BLaER1 treated with 17β-estradiol and CSF1 and Interleukin-3, amounts not matched to agents 10 nM and 100 nM (cell line): ENCODE measurements at regions not wholly inside any gene's neighbourhood (a gene's known extent, or its start where the extent isn't known, plus 50 kb on each side); places are given as distances from the start of the nearest gene placed in this dataset.
"Not testable (repeated sequence)": the region's sequence is repeated elsewhere in the genome, so short reads cannot be mapped to it uniquely, and the experiment has no call there.

Source experiments
- H3K27ac ChIP-seq, 11 experiments: shearing (Covaris generic); formaldehyde crosslinking; 2 replicates each; pipeline ENCODE4 v1.8.1; 2022
- H3K27me3 ChIP-seq, 11 experiments: shearing (Covaris generic); formaldehyde crosslinking; 2 replicates each; pipeline ENCODE4 v1.8.1; 2022
- H3K36me3 ChIP-seq, 11 experiments: shearing (Covaris generic); formaldehyde crosslinking; 2 replicates each; pipeline ENCODE4 v1.8.1; 2022
- H3K4me1 ChIP-seq, 10 experiments: shearing (Covaris generic); formaldehyde crosslinking; 2 replicates each; pipeline ENCODE4 v1.8.1; 2022
- H3K4me2 ChIP-seq, 11 experiments: shearing (Covaris generic); formaldehyde crosslinking; 2 replicates each; pipeline ENCODE4 v1.8.1; 2022
- H3K4me3 ChIP-seq, 10 experiments: shearing (Covaris generic); formaldehyde crosslinking; 2 replicates each; pipeline ENCODE4 v1.8.1; 2022
- H3K9ac ChIP-seq, 11 experiments: shearing (Covaris generic); formaldehyde crosslinking; 2 replicates each; pipeline ENCODE4 v1.8.1; 2022
- H3K9me3 ChIP-seq, 11 experiments: shearing (Covaris generic); formaldehyde crosslinking; replicated peaks in 1 of 11; 2 replicates each; pipeline ENCODE4 v1.8.1; 2022
- H4K20me1 ChIP-seq, 11 experiments: shearing (Covaris generic); formaldehyde crosslinking; 2 replicates each; pipeline ENCODE4 v1.8.1; 2022
- Cebpa-rat ChIP-seq, 11 experiments: shearing (Covaris generic); IDR thresholded peaks; 2 replicates each; pipeline ENCODE4 v1.8.1; 2022

DNA sequence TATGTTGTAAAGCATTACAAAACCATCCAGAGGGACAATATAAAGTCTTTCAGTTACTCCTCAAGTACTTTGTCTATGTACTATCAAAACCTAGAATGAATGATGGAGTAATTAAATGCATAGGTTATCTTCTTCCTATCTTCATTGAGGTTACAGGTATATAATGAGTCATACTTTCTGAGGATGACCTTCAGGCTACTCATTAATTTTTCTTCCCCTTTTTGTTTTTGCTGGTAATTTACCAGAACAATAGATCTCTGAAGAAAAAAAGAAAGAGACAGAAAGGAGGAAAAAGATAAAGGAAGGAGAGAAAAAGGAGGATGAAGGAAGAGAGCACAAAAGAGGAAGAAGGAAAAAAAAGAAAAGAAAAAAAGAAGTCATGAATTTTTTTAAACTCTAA lies 398.4 kb downstream of the TBC1D32 start:
- no peaks in the 10 kb centered on the region for H3K9me3 ChIP-seq
- no peak overlapping the region for H3K4me2 ChIP-seq
- H3K36me3 ChIP-seq = no peaks in the 10 kb centered on the region
- H3K27ac ChIP-seq = no peak overlapping the region
- peaks cover 0 to 13% (median 0%) of the 10 kb centered on the region in 10 experiments; a peak in 8 of 20 replicates for H3K4me1 ChIP-seq
- no peak overlapping the region for H3K9ac ChIP-seq
- H4K20me1 ChIP-seq = no peaks in the 10 kb centered on the region
- H3K27me3 ChIP-seq = no peaks in the 10 kb centered on the region
- H3K4me3 ChIP-seq = no peak overlapping the region
- TF ChIP-seq Cebpa-rat (IDR thresholded peaks at IDR 0.05) = no peak

DNA sequence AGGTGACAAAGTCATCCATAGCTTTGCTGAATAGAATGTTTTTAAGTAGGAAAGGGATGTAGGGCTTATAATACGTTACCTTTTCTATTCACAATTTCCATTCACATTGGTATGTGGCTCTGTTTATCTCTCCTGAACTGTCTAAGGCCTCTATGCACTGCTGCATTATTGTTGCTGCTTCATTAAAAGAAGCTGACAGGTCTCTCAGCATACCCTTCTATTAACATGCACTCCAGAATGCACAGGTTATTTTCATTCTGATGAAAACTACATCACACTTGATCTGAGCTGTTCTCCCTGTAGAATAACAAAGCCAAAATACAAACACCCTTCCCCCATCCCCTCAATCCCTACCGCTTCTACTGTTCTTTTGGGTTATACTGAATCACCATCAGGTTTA lies 399.3 kb downstream of the TBC1D32 start:
- no peak overlapping the region for H3K27ac ChIP-seq
- H3K36me3 ChIP-seq = no peaks in the 10 kb centered on the region
- no peak for TF ChIP-seq Cebpa-rat (IDR thresholded peaks at IDR 0.05)
- no peaks in the 10 kb centered on the region for H3K27me3 ChIP-seq
- H3K4me2 ChIP-seq = no peak overlapping the region
- no peaks in the 10 kb centered on the region for H3K9me3 ChIP-seq
- H4K20me1 ChIP-seq = no peaks in the 10 kb centered on the region
- H3K4me3 ChIP-seq = no peak overlapping the region
- H3K4me1 ChIP-seq = peaks cover 0 to 13% (median 0%) of the 10 kb centered on the region in 10 experiments; a peak in 8 of 20 replicates
- no peak overlapping the region for H3K9ac ChIP-seq

DNA sequence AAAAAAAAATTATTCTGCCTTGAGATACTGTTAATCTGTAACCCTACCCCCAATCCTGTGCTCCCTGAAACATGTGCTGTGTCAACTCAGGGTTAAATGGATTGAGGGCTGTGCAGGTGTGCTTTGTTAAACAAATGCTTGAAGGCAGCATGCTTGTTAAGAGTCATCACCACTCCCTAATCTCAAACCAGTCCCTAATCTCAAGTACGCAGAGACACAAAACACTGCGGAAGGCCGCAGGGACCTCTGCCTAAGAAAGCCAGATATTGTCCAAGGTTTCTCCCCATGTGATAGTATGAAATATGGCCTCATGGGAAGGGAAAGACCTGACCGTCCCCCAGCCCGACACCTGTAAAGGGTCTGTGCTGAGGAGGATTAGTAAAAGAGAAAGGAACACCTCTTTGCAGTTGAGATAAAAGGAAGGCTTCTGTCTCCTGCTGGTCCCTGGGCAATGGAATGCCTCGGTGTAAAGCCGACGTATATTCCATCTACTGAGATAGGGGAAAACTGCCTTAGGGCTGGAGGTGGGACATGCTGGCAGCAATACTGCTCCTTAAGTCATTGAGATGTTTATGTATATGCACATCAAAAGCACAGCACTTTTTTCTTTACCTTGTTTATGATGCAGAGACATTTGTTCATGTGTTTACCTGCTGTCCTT lies 402.6 kb downstream of the TBC1D32 start:
- H3K36me3 ChIP-seq, H3K4me2 ChIP-seq, H3K4me1 ChIP-seq, H3K27me3 ChIP-seq, H3K9ac ChIP-seq, H3K9me3 ChIP-seq, H3K27ac ChIP-seq, H3K4me3 ChIP-seq, H4K20me1 ChIP-seq: not testable (repeated sequence)

DNA sequence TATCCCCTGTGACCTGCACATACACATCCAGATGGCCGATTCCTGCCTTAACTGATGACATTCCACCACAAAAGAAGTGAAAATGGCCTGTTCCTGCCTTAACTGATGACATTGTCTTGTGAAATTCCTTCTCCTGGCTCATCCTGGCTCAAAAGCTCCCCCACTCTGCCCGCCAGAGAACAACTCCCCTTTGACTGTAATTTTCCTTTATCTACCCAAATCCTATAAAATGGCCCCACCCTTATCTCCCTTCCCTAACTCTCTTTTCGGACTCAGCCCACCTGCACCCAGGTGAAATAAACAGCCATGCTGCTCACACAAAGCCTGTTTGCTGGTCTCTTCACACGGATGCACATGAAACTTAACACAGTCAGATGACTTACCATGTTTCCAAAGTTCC lies 403.8 kb downstream of the TBC1D32 start:
- not testable (repeated sequence) for H3K4me3 ChIP-seq

DNA sequence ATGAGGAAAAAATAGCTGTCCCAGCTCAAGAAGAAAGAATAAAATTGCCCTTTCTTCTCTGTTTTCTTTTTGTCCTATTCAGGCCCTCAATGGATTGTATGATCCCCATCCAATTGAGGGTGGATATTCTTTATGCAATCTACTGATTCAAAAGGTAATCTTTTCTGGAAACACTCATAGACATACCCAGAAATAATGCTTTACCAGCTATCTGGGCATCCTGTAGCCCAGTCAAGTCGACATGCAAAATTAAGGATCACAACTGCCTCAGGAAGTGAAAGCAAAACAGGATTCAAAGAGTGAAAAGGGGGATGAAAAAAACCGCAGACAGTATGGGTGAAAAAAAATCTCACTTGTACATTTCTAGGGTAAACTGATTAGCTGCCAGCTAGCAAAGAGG lies 410.1 kb downstream of the TBC1D32 start:
- Histone ChIP-seq H3K4me1 (no peaks in the 10 kb centered on the region), H3K27me3 (no peaks in the 10 kb centered on the region), H3K27ac (no peak overlapping the region), H3K9me3 (peaks cover 0 to 9% (median 5%) of the 10 kb centered on the region in 11 experiments; a peak in 6 of 22 replicates), H3K36me3 (no peaks in the 10 kb centered on the region), H4K20me1 (no peaks in the 10 kb centered on the region), H3K9ac (no peak overlapping the region), H3K4me3 (no peak overlapping the region), H3K4me2 (no peak overlapping the region)
- TF ChIP-seq Cebpa-rat (IDR thresholded peaks at IDR 0.05) = no peak

More for the DNA sequence above, 403.8 kb downstream of the TBC1D32 start:
- not testable (repeated sequence) for H3K9me3 ChIP-seq, H3K27ac ChIP-seq, H3K27me3 ChIP-seq, H3K9ac ChIP-seq, H4K20me1 ChIP-seq, H3K36me3 ChIP-seq, H3K4me1 ChIP-seq, H3K4me2 ChIP-seq

DNA sequence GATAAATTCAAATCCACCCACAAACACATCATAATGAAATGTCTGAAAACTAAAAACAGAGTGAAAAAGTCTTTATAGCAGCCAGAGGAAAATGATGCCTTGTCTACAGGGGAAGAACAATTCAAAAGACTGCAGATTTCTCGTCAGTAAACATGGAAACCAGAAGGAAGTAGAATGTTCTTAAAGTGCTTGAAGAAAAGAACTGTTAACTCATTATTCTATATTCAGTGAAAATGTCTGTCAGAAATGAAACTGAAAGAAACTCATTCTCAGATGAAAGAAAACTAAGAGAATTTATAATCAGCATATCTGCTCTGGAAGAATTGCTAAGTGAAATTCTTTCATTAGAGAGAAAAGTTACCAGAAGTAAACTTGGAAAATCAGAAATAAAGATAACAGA lies 416.1 kb downstream of the TBC1D32 start:
- no peaks in the 10 kb centered on the region for H3K9me3 ChIP-seq
- no peaks in the 10 kb centered on the region for H4K20me1 ChIP-seq
- no peak overlapping the region for H3K4me2 ChIP-seq
- H3K27me3 ChIP-seq = no peaks in the 10 kb centered on the region
- TF ChIP-seq Cebpa-rat (IDR thresholded peaks at IDR 0.05) = no peak
- H3K27ac ChIP-seq = no peak overlapping the region
- H3K4me1 ChIP-seq = no peaks in the 10 kb centered on the region
- no peak overlapping the region for H3K9ac ChIP-seq
- H3K36me3 ChIP-seq = no peaks in the 10 kb centered on the region
- no peak overlapping the region for H3K4me3 ChIP-seq

DNA sequence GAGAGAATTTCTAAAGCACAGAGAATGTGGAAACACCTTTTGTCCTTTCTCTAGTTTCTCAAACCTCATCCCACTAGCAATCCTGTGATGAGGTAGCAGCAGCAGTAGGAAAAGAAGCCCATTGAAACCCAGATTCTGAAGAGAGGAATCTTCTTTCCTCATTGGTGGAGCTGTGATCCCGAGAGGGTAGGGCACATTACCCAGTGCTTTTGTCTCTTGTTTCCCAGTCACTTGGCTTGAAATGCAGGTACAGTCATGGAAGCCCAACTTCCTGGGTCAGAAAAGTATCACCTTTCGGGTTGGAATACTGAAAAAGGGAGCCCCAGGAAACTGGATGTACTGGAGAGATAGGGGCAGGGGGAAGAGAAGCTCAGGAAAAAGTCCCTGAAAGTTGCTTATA lies 417.4 kb downstream of the TBC1D32 start:
- Histone ChIP-seq H3K27me3 (no peaks in the 10 kb centered on the region), H3K4me3 (no peak overlapping the region), H4K20me1 (no peaks in the 10 kb centered on the region), H3K36me3 (no peaks in the 10 kb centered on the region), H3K9me3 (no peaks in the 10 kb centered on the region), H3K9ac (no peak overlapping the region), H3K4me2 (no peak overlapping the region), H3K27ac (no peak overlapping the region), H3K4me1 (no peaks in the 10 kb centered on the region)
- TF ChIP-seq Cebpa-rat (IDR thresholded peaks at IDR 0.05) = no peak

DNA sequence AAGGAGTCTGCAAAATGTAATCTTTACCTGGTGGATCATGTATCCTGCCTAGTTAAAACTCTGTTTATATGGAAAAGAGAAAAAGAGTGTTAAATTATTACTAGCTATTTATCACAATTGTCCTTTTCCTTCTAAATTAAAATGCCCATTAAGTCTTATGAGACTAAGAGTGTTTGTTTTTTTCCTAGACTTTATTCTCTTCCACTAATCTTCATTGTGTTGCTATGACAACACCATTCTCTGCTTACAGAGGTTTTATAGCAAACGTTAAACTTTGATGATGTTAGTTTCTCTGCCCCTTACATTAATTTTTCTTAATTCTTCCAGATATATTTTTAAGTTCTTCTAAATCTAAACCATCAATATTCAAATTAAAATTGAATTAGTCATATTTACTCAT lies 420.8 kb downstream of the TBC1D32 start:
- Histone ChIP-seq H3K9ac (no peak overlapping the region), H3K4me3 (no peak overlapping the region), H4K20me1 (no peaks in the 10 kb centered on the region), H3K4me2 (no peak overlapping the region), H3K4me1 (no peaks in the 10 kb centered on the region), H3K27me3 (no peaks in the 10 kb centered on the region), H3K27ac (no peak overlapping the region), H3K36me3 (no peaks in the 10 kb centered on the region), H3K9me3 (no peaks in the 10 kb centered on the region)
- TF ChIP-seq Cebpa-rat (IDR thresholded peaks at IDR 0.05) = no peak

DNA sequence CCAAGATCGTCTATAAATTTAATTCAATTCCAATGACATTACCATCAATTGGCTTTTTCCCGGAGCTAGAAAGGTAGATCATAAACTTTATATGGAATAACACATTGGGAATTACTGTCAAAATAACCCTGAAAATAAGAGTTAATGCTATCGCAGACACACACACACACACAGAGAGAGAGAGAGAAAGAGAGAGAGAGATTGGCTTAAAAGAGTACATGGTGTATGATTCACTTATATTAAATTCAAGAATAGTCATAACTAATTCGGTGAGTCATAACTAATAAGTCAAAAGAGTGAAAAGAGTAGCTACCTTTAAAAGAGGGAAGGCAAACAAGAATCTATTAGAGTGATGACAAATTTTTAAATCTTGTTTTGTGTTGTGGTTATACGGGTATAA lies 425.5 kb downstream of the TBC1D32 start:
- no peak overlapping the region for H3K27ac ChIP-seq
- no peak for TF ChIP-seq Cebpa-rat (IDR thresholded peaks at IDR 0.05)

DNA sequence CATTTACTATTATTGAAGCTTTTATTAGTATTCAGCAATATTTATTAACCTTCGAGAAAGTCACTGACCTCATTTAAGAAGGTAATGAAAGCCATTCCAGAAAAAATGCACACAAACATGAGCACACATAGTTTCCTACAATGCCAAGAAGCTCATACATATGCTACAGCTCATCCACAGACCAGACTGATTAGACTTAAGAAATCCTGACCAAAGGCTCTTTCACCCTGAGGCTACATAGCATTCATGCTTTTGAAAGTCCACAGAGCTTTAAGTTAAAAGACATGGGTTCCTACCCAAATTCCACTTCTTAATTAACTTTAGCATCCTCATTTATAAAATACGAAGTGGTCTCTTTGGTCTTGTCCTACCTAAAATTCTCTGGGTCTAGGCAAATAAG lies 430.4 kb downstream of the TBC1D32 start:
- Histone ChIP-seq H3K36me3 (no peaks in the 10 kb centered on the region), H3K4me1 (peaks cover 0 to 8% (median 0%) of the 10 kb centered on the region in 10 experiments; a peak in 4 of 20 replicates), H3K9me3 (no peaks in the 10 kb centered on the region), H3K27me3 (no peaks in the 10 kb centered on the region), H4K20me1 (no peaks in the 10 kb centered on the region), H3K4me2 (no peak overlapping the region), H3K27ac (no peak overlapping the region), H3K9ac (no peak overlapping the region), H3K4me3 (no peak overlapping the region)
- no peak for TF ChIP-seq Cebpa-rat (IDR thresholded peaks at IDR 0.05)

More for the DNA sequence above, 425.5 kb downstream of the TBC1D32 start:
- Histone ChIP-seq H3K4me3 (no peak overlapping the region), H3K4me2 (no peak overlapping the region), H3K9me3 (no peaks in the 10 kb centered on the region), H3K36me3 (no peaks in the 10 kb centered on the region), H4K20me1 (no peaks in the 10 kb centered on the region), H3K27me3 (no peaks in the 10 kb centered on the region), H3K9ac (no peak overlapping the region), H3K4me1 (no peaks in the 10 kb centered on the region)
